Small intestine (tissue), 7 donors: ENCODE measurements at regions not wholly inside any gene's neighbourhood (a gene's known extent, or its start where the extent isn't known, plus 50 kb on each side); places are given as distances from the start of the nearest gene placed in this dataset.
A peak's percentile ranks its signal among the peaks of the same experiment; 100 is the strongest.
"Not testable (repeated sequence)": the region's sequence is repeated elsewhere in the genome, so short reads cannot be mapped to it uniquely, and the experiment has no call there.

Experiments
- DNase-seq, 2 donors: peaks; one replicate each; pipeline versions ENCODE4 v3.0.0 to v3.0.0-alpha.2; 2013
- FAIRE-seq: peaks from 2 replicates; lab custom pipeline; 2012; peaks lifted over from hg19 to GRCh38; lab: Jason Lieb, UNC
- H3K27ac ChIP-seq, 3 donors: one replicate each; pipeline ENCODE4 v1.5.1; 2013; ENCODE audit warnings: low read length in 2 of 3, mild to moderate bottlenecking in 2 of 3, control low read depth in 1 of 3, inconsistent platforms in 1 of 3, low read depth in 1 of 3, moderate library complexity in 1 of 3
- H3K27me3 ChIP-seq, 3 donors: one replicate each; pipeline ENCODE4 v1.6.1; 2013; ENCODE audit warnings: low read length in 3 of 3, inconsistent platforms in 1 of 3; ENCODE audit not compliant: control insufficient read depth in 3 of 3, insufficient read depth in 3 of 3
- H3K36me3 ChIP-seq, 3 donors: one replicate each; pipeline ENCODE4 v1.6.1; 2013; ENCODE audit warnings: low read length in 3 of 3, inconsistent platforms in 1 of 3, low read depth in 1 of 3, mild to moderate bottlenecking in 1 of 3, moderate library complexity in 1 of 3; ENCODE audit not compliant: control insufficient read depth in 3 of 3, insufficient read depth in 2 of 3
- H3K4me1 ChIP-seq, 3 donors: one replicate each; pipeline ENCODE4 v1.6.1; 2013; ENCODE audit warnings: low read length in 2 of 3, inconsistent platforms in 1 of 3, low read depth in 1 of 3, mild to moderate bottlenecking in 1 of 3, moderate library complexity in 1 of 3; ENCODE audit not compliant: control insufficient read depth in 3 of 3, insufficient read depth in 2 of 3
- H3K4me3 ChIP-seq, 3 donors: one replicate each; pipeline ENCODE4 v1.5.1; 2013; ENCODE audit warnings: low read length in 3 of 3, control low read depth in 1 of 3, inconsistent platforms in 1 of 3, low read depth in 1 of 3, mild to moderate bottlenecking in 1 of 3, moderate library complexity in 1 of 3
- H3K9me3 ChIP-seq, 2 donors: one replicate each; pipeline ENCODE4 v1.6.1; 2013; ENCODE audit warnings: low read depth in 1 of 2, low read length in 1 of 2; ENCODE audit not compliant: control insufficient read depth in 2 of 2, insufficient read depth in 1 of 2
- WGBS, 3 donors: extraction: QIAGEN DNeasy Blood & Tissue Kit; methylation state at CpG; one replicate each; pipeline ENCODE4 v1.1.7; 2013; 5-methylcytosine and 5-hydroxymethylcytosine counted together
- donor health status: healthy with polysubstance abuse.
- donor health status: control.
- donor health status: control.
- donor health status: Bipolar disorder and iron deficiency.
- donor health status: healthy.

- no peaks in the 10 kb centered on the region for H3K36me3 ChIP-seq
- WGBS, 3 donors = 13 to 49% (median 30%) methylated on average over 2 of the region's 2 CpGs
- H3K27me3 ChIP-seq = no peaks in the 10 kb centered on the region
- H3K4me3 ChIP-seq = no peak overlapping the region
- DNase-seq = peak; percentile 15 to 60
- H3K27ac ChIP-seq = no peak overlapping the region
- H3K9me3 ChIP-seq = no peaks in the 10 kb centered on the region
- no peak for FAIRE-seq
- H3K4me1 ChIP-seq = no peaks in the 10 kb centered on the region
Observed at GRCh38 chr13:84730376-84730775, 848.1 kb upstream of the SLITRK1 start.

- no peak for FAIRE-seq
Observed at GRCh38 chr13:84705982-84706710, 823.9 kb upstream of the SLITRK1 start.

GRCh38 chr13:84702174-84702573 is 819.9 kb upstream of the SLITRK1 start:
- Histone ChIP-seq H3K36me3 (no peaks in the 10 kb centered on the region), H3K27ac (no peak overlapping the region), H3K9me3 (no peaks in the 10 kb centered on the region), H3K27me3 (no peaks in the 10 kb centered on the region), H3K4me3 (no peak overlapping the region), H3K4me1 (no peaks in the 10 kb centered on the region)
- FAIRE-seq (no peak), DNase-seq (no peak)
- 87 to 93% (median 91%) methylated on average over 11 of the region's 11 CpGs for WGBS, 3 donors

More at GRCh38 chr13:84705982-84706710, 823.9 kb upstream of the SLITRK1 start:
- H3K27ac ChIP-seq = no peak overlapping the region
- DNase-seq = no peak
- H3K4me1 ChIP-seq = no peaks in the 10 kb centered on the region
- WGBS, 3 donors = 90 to 92% (median 90%) methylated on average over 2 of the region's 2 CpGs
- H3K27me3 ChIP-seq = no peaks in the 10 kb centered on the region
- H3K36me3 ChIP-seq = no peaks in the 10 kb centered on the region
- no peaks in the 10 kb centered on the region for H3K9me3 ChIP-seq
- H3K4me3 ChIP-seq = no peak overlapping the region

- WGBS, 3 donors = 42 to 51% (median 50%) methylated on average over 1 of the region's 1 CpG
- H3K4me1 ChIP-seq, H3K9me3 ChIP-seq, H3K27ac ChIP-seq, FAIRE-seq, DNase-seq, H3K4me3 ChIP-seq, H3K27me3 ChIP-seq, H3K36me3 ChIP-seq: not testable (repeated sequence)
Observed at GRCh38 chr13:84697591-84697990, 815.3 kb upstream of the SLITRK1 start.

GRCh38 chr13:84686973-84687372 is 804.7 kb upstream of the SLITRK1 start:
- WGBS, 3 donors = 78 to 87% (median 85%) methylated on average over 5 of the region's 5 CpGs
- DNase-seq (no peak), FAIRE-seq (no peak)
- Histone ChIP-seq H3K36me3 (no peaks in the 10 kb centered on the region), H3K4me3 (no peak overlapping the region), H3K27me3 (no peaks in the 10 kb centered on the region), H3K4me1 (no peaks in the 10 kb centered on the region), H3K9me3 (peaks cover 0 to 8% of the 10 kb centered on the region in 2 donors), H3K27ac (no peak overlapping the region)

- no peaks in the 10 kb centered on the region for H3K36me3 ChIP-seq
- 28 to 60% (median 36%) methylated on average over 1 of the region's 1 CpG for WGBS, 3 donors
- FAIRE-seq = no peak
Observed at GRCh38 chr13:84686458-84686857, 804.2 kb upstream of the SLITRK1 start.

GRCh38 chr13:84684804-84685203 is 802.5 kb upstream of the SLITRK1 start:
- Histone ChIP-seq H3K36me3 (no peaks in the 10 kb centered on the region), H3K27me3 (no peaks in the 10 kb centered on the region), H3K4me1 (no peaks in the 10 kb centered on the region), H3K27ac (no peak overlapping the region), H3K4me3 (no peak overlapping the region), H3K9me3 (peaks cover 0 to 8% of the 10 kb centered on the region in 2 donors)
- DNase-seq = no peak
- WGBS, 3 donors = 83 to 87% (median 84%) methylated on average over 6 of the region's 6 CpGs
- no peak for FAIRE-seq

More at GRCh38 chr13:84686458-84686857, 804.2 kb upstream of the SLITRK1 start:
- no peak overlapping the region for H3K4me3 ChIP-seq
- no peaks in the 10 kb centered on the region for H3K27me3 ChIP-seq
- DNase-seq = peak in 1 of 2 donors; percentile 26
- H3K9me3 ChIP-seq = peaks cover 0 to 8% of the 10 kb centered on the region in 2 donors
- H3K27ac ChIP-seq = no peak overlapping the region
- H3K4me1 ChIP-seq = no peaks in the 10 kb centered on the region

- DNase-seq (peak; percentile 16 to 63), FAIRE-seq (no peak)
- H3K4me1 ChIP-seq = no peaks in the 10 kb centered on the region
- H3K9me3 ChIP-seq = peaks cover 0 to 8% of the 10 kb centered on the region in 2 donors
- H3K27ac ChIP-seq = no peak overlapping the region
- H3K36me3 ChIP-seq = no peaks in the 10 kb centered on the region
- no peak overlapping the region for H3K4me3 ChIP-seq
- no peaks in the 10 kb centered on the region for H3K27me3 ChIP-seq
- 11 to 64% (median 37%) methylated on average over 3 of the region's 3 CpGs for WGBS, 3 donors
Observed at GRCh38 chr13:84684048-84684662, 801.9 kb upstream of the SLITRK1 start.
